Gastrocnemius medialis (tissue), 4 donors: ENCODE measurements at regions not wholly inside any gene's neighbourhood (a gene's known extent, or its start where the extent isn't known, plus 50 kb on each side); places are given as distances from the start of the nearest gene placed in this dataset.

ENCODE experiments used
- ATAC-seq, 2 donors: fragments of 150-250 bp; one replicate each; pipeline ENCODE4 v1.9.1; 2016
- DNase-seq, 2 donors: peaks; one replicate each; pipeline ENCODE4 v3.0.0-alpha.2; 2019
- H3K27ac ChIP-seq, 4 donors: fragments of 200-600 bp; sonication (generic); 1 replicate in 1 of 4; 2 replicates in 3 of 4; pipeline ENCODE4 v1.5.1; 2016 to 2018; ENCODE audit warnings: mild to moderate bottlenecking in 2 of 4, moderate library complexity in 1 of 4
- H3K27me3 ChIP-seq, 3 donors: fragments of 200-600 bp; sonication (generic) in 2 of 3; 1 replicate in 1 of 3; 2 replicates in 2 of 3; pipeline versions ENCODE4 v1.5.1 to v1.6.0; 2016 to 2019; ENCODE audit warnings: mild to moderate bottlenecking in 1 of 3, moderate library complexity in 1 of 3
- H3K36me3 ChIP-seq, 2 donors: fragments of 200-600 bp; sonication (generic) in 1 of 2; one replicate each; pipeline ENCODE4 v1.5.1; 2017 to 2018
- H3K4me1 ChIP-seq, 2 donors: fragments of 200-600 bp; sonication (generic) in 1 of 2; one replicate each; pipeline ENCODE4 v1.5.1; 2016 to 2017; ENCODE audit warnings: mild to moderate bottlenecking in 2 of 2
- H3K4me3 ChIP-seq, 4 donors: fragments of 200-600 bp; sonication (generic) in 3 of 4; 1 replicate in 1 of 4; 2 replicates in 3 of 4; pipeline ENCODE4 v1.5.1; 2016 to 2019; ENCODE audit warnings: mild to moderate bottlenecking in 2 of 4
- H3K9me3 ChIP-seq, 3 donors: fragments of 200-600 bp; sonication (generic) in 2 of 3; 1 replicate in 1 of 3; 2 replicates in 2 of 3; pipeline ENCODE4 v1.5.1; 2016 to 2019
- CTCF ChIP-seq, 5 experiments: fragments of 450-650 bp in 3 of 5; fragments of 200-600 bp in 2 of 5; sonication (generic) in 2 of 5; IDR thresholded peaks in 4 of 5; conservative IDR thresholded peaks in 1 of 5; 1 replicate in 4 of 5; 2 replicates in 1 of 5; pipeline ENCODE4 v1.5.1; 2016 to 2019; ENCODE audit warnings: antibody characterized with exemption in 5 of 5, mild to moderate bottlenecking in 3 of 5, moderate library complexity in 3 of 5
- POLR2A ChIP-seq, 2 donors: fragments of 450-650 bp; IDR thresholded peaks; one replicate each; pipeline ENCODE4 v1.6.1; 2017; ENCODE audit warnings: antibody characterized with exemption in 2 of 2, mild to moderate bottlenecking in 2 of 2, moderate library complexity in 2 of 2
- in situ Hi-C, 4 donors: fragments of 200-750 bp; cut with MboI; loops; one replicate each; pipeline versions ENCODE4 v1.15.0 to v1.8.0; 2017; ENCODE audit warnings: low sequenced_read_pairs in 4 of 4
- intact Hi-C: fragments of 100-400 bp; cut with DNase I; formaldehyde crosslinking; loops from one replicate; pipeline ENCODE4 v1.15.1; 2023; ENCODE audit warnings: low total_unique reads

- in situ Hi-C loops, result no loop called here
- ATAC-seq, result no peak
- no peaks in the 10 kb centered on the region for H3K9me3 ChIP-seq
- intact Hi-C loops, result no loop called here
- H3K27ac ChIP-seq, result no peak overlapping the region
- TF ChIP-seq POLR2A (IDR thresholded peaks at IDR 0.05) (no peak), CTCF (IDR thresholded peaks at IDR 0.05 in 4 of 5, conservative IDR thresholded peaks at IDR 0.05 in 1 of 5) (no peak)
- no peaks in the 10 kb centered on the region for H3K36me3 ChIP-seq
- no peaks in the 10 kb centered on the region for H3K27me3 ChIP-seq
- H3K4me3 ChIP-seq, result no peak overlapping the region
- DNase-seq, result no peak
- H3K4me1 ChIP-seq, result no peaks in the 10 kb centered on the region
These were observed 142.0 kb upstream of the ALDH1B1 start for GRCh38 chr9:38250279-38251035.

GRCh38 chr9:38249587-38250210 is 142.8 kb upstream of the ALDH1B1 start:
- no peak for ATAC-seq
- TF ChIP-seq CTCF (IDR thresholded peaks at IDR 0.05 in 4 of 5, conservative IDR thresholded peaks at IDR 0.05 in 1 of 5), result no peak
- TF ChIP-seq POLR2A (IDR thresholded peaks at IDR 0.05), result no peak
- Histone ChIP-seq H3K4me1 (no peaks in the 10 kb centered on the region), H3K4me3 (no peak overlapping the region), H3K27ac (no peak overlapping the region), H3K27me3 (no peaks in the 10 kb centered on the region), H3K9me3 (no peaks in the 10 kb centered on the region), H3K36me3 (no peaks in the 10 kb centered on the region)
- intact Hi-C loops (no loop called here), in situ Hi-C loops (no loop called here)
- DNase-seq, result no peak

GRCh38 chr9:38249049-38249448 is 143.5 kb upstream of the ALDH1B1 start:
- in situ Hi-C loops, result no loop called here
- TF ChIP-seq POLR2A (IDR thresholded peaks at IDR 0.05) (no peak), CTCF (IDR thresholded peaks at IDR 0.05 in 4 of 5, conservative IDR thresholded peaks at IDR 0.05 in 1 of 5) (no peak)

DNA sequence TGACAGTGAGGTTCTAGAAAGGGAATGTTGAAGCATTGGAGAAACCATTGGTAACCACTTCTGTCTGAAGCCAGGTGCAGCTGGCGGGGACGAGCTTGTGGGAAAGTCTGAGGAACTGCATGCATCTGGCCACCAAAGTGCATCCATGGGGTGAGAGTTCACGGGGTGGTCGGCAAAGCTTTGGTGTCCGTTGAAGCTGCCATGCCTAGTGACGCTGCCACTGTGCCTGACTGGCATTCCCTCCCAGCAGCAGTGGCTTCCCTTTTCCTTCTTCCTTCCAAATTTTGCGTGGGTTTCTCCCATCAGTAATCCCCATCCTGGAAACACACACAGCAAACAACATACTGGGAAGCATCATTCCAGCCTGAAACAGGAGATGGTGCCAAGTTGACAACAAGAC is 145.7 kb upstream of the ALDH1B1 start:
- in situ Hi-C loops (no loop called here), intact Hi-C loops (no loop called here)
- TF ChIP-seq CTCF (IDR thresholded peaks at IDR 0.05 in 4 of 5, conservative IDR thresholded peaks at IDR 0.05 in 1 of 5) (no peak), POLR2A (IDR thresholded peaks at IDR 0.05) (no peak)
- ATAC-seq (no peak), DNase-seq (no peak)
- no peaks in the 10 kb centered on the region for H3K27me3 ChIP-seq
- H3K36me3 ChIP-seq, result no peaks in the 10 kb centered on the region
- H3K4me1 ChIP-seq, result no peaks in the 10 kb centered on the region
- H3K9me3 ChIP-seq, result no peaks in the 10 kb centered on the region
- no peak overlapping the region for H3K4me3 ChIP-seq
- H3K27ac ChIP-seq, result no peak overlapping the region

More at GRCh38 chr9:38249049-38249448, 143.5 kb upstream of the ALDH1B1 start:
- Histone ChIP-seq H3K4me3 (no peak overlapping the region), H3K4me1 (no peaks in the 10 kb centered on the region), H3K27ac (no peak overlapping the region), H3K27me3 (no peaks in the 10 kb centered on the region), H3K36me3 (no peaks in the 10 kb centered on the region), H3K9me3 (no peaks in the 10 kb centered on the region)
- intact Hi-C loops, result no loop called here
- DNase-seq (no peak), ATAC-seq (no peak)
